Limb (tissue), 2 donors: ENCODE measurements at regions not wholly inside any gene's neighbourhood (a gene's known extent, or its start where the extent isn't known, plus 50 kb on each side); places are given as distances from the start of the nearest gene placed in this dataset.
A peak's percentile ranks its signal among the peaks of the same experiment; 100 is the strongest.

Experiments used
- DNase-seq, 2 donors: peaks; one replicate each; pipeline ENCODE4 v3.0.0-alpha.2; 2016; ENCODE audit errors: extremely low spot score in 2 of 2

DNA sequence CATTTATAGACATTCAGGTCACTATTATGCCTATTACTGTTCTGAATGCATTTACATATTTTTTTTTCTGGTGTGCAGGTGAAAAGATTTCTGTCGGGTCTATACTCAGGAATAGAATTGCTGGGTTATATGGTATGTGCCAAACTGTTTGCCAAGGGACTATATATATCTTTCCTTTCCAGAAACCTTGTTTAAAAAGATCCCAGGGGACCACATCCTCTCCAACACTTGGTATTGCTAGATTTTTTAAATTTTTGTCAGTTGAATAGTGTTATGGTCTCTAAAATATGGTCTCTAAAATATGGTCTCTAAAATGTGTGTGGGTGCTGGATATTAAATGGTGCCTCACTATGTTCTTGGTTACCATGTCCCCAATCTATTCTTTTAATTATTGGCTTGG lies 131.3 kb downstream of the INSIG2 start:
- no peak for DNase-seq

DNA sequence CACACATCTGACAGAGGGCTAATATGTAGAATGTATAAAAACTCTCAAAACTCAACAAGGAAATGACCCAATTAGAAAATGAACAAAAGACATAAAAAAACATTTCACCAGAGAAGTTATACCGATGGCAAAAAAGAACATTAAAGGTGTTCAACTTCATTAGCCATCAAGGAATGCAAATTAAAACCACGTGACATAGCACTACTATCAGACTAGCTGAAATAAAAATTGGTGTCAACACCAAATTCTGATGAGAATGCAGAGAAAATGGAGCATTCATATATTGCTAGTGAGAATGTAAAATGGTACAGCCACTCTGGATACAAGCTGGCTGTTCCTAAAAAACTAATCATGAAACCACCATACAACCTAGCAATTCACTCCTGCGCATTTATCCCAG lies 128.0 kb downstream of the INSIG2 start:
- DNase-seq: no peak

DNA sequence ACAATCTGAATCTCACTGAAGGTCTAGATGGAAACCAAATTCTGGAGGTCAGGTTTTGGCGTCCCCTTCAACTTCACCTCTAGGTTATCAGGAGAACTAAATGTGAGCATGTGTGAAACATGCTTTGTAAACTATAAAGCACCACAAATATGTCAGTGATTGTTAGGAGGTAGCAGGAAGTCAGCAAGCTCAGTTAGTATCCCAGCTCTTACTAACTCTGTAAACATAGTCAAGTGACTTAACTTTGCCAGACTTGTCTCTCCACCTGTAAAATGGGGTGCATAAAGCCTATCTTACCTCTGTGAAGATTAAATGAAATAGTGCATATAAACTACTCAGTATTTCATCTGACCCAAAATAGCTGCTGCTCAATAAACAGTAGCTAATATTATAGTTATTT lies 121.5 kb downstream of the INSIG2 start:
- DNase-seq: no peak

GRCh38 chr2:118207889-118208288 lies 119.6 kb downstream of the INSIG2 start:
- DNase-seq: no peak

- DNase-seq: peak in 1 of 2 donors; percentile 50
Observed at GRCh38 chr2:118202707-118203303, 114.5 kb downstream of the INSIG2 start.

GRCh38 chr2:118198268-118198667 lies 110.0 kb downstream of the INSIG2 start:
- no peak for DNase-seq

- DNase-seq: no peak
Observed at GRCh38 chr2:118197011-118197675, 108.9 kb downstream of the INSIG2 start.

- no peak for DNase-seq
Observed at GRCh38 chr2:118190474-118190873, 102.2 kb downstream of the INSIG2 start.

DNA sequence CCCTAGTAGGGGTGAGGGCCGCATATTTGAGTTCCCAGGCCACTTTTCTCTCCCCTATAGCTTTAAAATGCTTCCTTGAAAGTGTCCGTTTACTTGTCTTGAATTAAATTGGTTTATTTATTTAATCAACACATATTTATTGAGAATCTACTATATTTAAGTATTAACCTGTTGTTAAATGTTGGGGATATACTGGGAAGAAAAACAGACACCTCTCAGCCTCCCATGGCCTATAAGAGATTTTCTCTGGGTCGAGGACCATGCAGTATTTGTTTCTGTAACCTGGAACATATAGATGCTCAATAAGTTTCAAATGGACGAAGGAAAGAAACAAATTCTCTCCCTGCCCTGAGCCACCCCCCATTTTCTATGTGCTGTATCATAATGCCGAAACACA lies 98.6 kb downstream of the INSIG2 start:
- no peak for DNase-seq

GRCh38 chr2:118186110-118186857 lies 98.0 kb downstream of the INSIG2 start:
- DNase-seq: peak; percentile 92 to 93

- DNase-seq: peak; percentile 14 to 76
Observed at GRCh38 chr2:118185210-118186109, 97.2 kb downstream of the INSIG2 start.

DNA sequence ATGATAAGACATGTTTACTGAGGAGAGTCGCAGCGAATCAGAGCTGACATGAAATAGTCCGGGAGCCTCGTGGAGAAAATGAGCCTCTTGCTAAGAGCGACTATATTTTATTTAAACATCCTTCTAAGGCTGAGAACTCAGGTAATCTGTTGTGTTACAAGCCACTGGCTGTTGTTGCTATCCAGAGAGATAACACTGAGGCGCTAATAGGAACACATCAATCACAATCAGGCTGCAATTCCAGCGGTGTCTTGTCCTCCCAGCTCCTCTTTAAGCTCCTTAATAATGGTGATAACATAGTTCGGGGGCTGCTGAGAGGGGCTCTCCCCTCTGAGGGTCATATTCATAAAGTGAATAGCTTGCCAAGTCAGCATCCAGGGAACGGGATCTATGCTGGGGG lies 95.1 kb downstream of the INSIG2 start:
- DNase-seq: no peak

- no peak for DNase-seq
Observed at GRCh38 chr2:118179445-118179844, 91.2 kb downstream of the INSIG2 start.

DNA sequence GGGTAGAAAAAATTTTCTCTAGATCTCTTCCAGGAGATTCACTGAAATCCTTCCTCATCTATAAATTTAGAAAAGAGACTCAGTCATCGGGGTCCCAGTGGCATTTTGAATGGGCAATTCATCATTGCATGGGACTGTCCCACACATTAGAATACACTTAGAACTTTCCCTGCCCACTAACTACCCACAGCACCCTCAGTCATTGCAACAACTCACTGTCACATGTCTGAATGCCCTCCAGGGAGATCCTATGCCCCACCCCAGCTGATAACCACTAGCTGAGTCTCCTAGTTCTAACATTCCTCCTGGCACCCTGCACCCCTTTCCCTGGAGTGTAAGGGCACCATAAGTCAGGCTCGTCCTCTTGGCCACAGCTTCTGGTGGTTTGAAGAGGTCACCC lies 89.6 kb downstream of the INSIG2 start:
- DNase-seq: no peak

DNA sequence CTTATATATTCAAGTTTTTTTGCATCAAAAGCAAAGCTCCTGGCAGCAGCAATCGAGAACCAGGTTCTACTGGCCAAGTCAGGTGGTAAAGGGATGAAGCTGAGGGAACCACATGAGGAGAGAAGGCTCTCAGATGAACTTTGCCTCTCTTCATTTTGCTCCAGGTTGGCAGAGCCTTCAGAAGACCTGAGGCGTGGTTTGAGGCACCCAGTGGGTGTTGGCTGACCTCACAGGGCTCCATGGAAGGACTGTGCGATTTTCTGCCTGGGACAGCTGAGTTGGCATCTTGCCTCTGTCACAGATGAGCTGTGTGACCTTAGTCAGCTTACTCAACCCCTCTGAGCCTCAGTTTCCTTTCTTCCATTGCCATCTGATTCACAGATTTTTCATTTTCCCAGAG lies 89.0 kb downstream of the INSIG2 start:
- DNase-seq: no peak

- DNase-seq: no peak
Observed at GRCh38 chr2:118176601-118177000, 88.3 kb downstream of the INSIG2 start.

DNA sequence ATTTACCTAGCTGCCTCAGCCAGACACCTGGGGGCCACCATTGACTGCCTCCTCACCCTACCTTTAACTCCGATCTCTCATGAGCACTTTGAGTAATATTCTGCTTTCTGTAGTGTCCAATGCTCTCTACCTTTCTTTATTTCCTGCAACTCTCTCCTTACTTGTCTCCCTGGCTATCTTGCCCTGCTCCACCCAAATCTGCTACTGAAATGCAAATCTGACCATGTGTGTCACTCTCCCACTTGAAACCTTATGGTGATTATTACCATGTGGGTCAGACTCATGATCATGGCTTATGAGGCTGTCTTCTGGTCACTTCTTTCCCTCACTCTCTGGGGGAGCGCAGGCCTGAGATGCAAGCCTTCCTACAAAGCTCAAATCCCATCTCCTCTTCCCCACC lies 83.3 kb downstream of the INSIG2 start:
- DNase-seq: no peak

DNA sequence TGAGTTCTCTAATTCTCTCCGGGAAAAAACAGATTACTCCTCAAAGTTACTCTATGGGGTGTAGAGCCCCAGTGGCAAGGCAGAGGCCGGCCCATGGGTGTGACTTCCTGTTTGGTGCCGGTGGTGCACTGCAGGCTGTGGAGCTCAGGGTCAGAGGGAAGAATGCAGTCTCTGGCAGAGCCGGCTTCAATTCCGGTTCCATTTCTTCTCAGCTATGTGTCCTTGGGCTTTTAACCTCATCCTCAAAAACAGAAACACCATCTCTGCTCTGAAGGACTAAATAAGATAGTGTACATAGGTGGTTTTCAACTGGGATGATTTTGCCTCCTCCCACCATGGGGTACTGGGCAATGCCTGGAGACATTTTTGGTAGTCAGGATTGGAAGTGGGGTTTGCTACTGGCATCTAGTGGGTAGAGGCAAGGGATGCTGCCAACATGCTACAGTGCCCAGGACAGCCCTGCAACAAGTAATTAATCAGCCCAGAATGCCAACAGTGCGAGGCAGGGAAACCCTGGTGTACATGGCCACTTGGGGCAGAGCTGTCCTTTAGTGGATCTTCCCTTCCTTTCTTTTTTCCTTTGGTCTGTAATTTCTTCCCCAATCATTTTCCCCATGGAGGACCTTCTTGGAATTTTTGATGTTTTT lies 81.2 kb downstream of the INSIG2 start:
- DNase-seq: no peak

GRCh38 chr2:118168615-118169014 lies 80.3 kb downstream of the INSIG2 start:
- no peak for DNase-seq

DNA sequence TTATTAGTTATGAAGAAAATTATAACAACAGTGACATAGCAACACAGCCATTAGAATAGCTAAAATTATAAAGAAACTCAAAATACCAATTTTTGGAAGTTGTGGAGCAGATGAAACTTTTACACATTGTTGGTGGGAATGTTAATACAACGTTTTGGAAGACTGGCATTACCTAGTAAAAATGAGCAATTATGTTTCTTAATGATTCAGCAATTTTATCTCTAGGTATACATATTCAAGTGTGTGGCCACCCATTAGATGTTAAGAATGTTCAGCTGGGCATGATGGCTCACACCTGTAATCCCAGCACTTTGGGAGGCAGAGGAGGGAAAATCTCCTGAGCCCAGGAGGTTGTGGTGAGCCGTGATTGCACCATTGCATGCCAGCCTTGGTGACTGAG lies 78.8 kb downstream of the INSIG2 start:
- no peak for DNase-seq

DNA sequence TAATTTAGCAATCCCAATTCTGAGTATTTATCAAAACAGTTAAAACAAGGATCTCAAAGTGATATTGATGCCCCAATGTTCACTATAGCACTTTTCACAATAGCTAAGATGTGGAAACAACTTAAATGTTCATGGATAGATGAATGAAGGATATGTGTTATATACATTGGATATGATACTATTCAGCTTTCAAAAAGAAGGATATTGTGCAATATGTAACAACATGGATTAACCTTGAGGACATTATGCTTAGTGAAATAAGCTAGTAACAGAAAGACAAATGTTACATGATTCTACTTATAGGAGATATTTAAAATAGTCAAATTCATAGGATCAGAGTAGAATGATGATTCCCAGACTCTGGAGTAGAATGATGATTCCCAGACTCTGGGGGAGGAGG lies 78.0 kb downstream of the INSIG2 start:
- DNase-seq: no peak
